GM19328 (cell line): ENCODE measurements at regions not wholly inside any gene's neighbourhood (a gene's known extent, or its start where the extent isn't known, plus 50 kb on each side); places are given as distances from the start of the nearest gene placed in this dataset.

ENCODE experiments used
- ATAC-seq: cut with Tn5 transposase; IDR thresholded peaks from one replicate; pipeline ENCODE4 v1.9.1; 2021; ENCODE audit warnings: mild to moderate bottlenecking, moderate library complexity; ENCODE audit not compliant: unreplicated experiment

DNA sequence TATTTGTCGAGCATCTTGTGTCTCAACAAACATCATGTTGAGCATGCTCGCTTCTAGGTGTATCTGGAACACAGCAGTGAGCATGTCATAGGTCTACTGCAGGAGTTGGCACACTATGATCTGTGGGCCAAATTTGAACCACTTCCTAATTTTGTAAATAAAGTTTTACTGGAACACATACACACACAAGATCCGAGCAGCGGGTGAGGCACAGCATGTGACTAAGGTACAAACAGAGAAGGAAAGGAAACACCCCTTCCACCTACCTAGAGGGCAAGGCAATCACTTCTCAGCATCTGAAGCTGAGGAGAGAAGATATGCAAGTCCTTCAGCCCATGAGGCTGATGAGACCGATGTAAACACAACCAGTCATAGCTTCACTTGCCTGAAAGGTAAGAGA lies 200.4 kb downstream of the MED10 start:
- no peak for ATAC-seq

DNA sequence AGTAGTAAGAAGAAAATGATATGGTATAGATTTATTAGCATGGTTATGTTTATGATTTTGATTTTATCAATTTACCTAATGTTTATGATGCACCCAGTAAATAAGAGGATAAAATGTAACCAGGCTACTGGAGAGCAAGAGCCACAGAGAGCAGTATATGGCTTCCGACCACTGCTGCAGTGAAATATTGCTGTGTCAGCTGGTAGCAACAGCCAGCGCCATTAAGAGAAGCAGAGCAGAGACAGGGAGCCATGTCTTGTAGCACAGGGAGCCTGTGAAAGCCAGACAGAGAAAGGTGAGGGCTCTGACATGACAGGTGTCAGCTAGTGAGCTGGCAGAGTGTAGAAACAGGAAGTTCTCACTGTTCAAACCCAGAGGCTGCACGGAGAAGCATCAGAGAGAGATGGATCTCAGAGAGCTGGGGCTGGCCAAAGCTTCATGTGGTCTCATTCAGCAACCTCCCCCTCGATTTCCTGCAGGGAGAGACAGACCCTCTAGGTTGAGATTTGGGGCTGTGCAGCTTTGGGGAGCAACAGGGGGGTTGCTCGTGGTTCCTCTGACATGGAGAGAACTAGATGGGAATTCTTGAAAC lies 202.1 kb downstream of the MED10 start:
- ATAC-seq: no peak

DNA sequence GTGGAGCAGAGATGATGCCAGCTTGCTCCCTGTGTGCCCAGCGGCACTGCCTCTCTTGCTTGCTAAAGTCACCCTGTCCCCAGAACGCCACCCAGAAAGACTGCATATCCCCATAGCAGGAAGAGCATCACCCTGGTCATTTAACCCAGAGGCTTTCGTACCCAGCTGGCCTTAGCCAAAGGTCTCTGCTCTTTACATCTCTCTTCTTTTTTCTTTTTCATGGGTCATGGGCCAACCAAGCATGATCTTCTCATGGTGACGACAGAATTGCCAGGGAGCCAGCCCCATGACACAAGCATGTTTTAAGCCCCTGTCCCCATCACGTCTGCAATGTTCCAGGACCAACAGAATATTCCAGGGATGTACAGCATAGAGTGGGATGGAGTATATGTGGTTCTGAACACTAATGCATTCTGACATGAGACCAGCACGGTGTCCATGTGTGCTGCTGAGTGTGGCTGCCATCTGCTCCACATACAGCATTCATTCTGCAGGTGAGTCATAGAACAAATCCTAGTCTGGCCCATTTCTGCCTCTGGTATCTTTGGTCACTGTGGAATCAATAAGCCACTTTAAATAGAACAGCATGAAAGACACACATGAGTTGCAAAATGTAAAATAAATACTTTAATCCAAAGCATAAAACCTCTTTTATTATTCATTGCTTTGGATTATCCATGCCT lies 203.0 kb downstream of the MED10 start:
- no peak for ATAC-seq

DNA sequence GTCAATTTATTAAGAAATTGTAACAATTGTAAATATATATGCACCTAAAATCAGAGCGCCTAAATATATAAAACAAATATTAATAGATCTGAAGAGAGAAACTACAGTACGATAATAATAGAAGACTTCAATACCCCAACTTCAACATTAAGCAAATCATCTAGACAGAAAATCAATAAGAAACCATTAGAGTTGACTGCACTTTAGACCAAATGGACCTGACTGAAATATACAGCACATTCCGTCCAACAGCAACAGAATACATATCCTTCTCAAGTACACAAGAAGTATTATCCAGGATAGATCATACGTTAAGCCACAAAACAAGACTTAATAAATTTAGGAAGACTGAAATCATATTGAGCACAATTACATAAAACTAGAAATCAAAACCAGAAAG lies 208.7 kb downstream of the MED10 start:
- ATAC-seq: no peak

DNA sequence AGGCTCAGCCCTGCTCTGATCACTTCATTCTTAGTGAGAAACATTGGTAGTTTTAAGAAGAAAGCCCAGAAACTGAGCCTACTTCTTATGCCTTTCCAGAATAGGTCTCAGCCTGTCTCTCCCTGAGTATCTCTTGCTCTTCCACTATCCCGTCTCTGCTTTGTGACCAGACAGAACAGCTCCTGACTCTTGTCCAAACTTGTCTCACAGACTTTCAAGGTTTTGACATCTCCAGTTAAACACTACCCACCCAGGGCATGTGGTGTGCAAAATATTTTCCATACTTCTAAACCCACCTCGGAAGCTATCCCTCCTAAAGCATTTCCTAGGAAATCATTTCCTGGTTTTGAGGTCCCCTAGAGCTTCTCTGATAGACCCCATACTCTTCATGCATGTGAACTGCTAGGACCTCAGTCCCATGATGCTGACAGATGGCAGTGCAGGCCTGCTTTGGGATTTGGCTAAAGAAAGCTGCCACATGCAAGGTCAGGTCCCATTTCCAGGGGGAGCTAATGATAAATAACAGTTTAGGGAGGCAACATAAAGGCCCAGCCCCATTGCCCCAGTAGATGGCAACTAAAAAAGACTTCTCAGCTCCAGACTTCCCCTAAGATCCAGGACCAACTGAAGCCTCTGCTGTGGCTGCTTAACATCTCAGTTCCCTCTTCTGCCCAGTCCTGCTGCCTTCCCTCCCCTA lies 211.5 kb downstream of the MED10 start:
- no peak for ATAC-seq

DNA sequence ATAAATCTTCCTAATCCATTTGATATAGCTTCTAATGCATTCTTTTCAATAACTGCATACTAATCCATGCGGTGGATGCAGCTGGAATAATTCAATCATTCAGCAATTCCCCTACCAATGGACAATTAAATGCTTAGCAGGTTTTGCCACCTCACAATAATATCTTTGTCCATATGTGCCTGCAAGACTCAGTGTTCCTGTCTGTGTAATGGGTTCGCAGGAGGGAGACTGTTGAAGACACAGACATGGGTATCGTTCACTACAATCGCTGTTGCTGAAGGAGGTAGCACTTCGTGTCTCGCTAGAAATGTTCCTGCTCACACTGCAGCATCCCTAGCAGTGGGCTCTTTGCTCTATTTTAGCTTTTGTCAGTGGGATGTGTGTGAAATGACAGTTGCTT lies 214.4 kb downstream of the MED10 start:
- no peak for ATAC-seq

DNA sequence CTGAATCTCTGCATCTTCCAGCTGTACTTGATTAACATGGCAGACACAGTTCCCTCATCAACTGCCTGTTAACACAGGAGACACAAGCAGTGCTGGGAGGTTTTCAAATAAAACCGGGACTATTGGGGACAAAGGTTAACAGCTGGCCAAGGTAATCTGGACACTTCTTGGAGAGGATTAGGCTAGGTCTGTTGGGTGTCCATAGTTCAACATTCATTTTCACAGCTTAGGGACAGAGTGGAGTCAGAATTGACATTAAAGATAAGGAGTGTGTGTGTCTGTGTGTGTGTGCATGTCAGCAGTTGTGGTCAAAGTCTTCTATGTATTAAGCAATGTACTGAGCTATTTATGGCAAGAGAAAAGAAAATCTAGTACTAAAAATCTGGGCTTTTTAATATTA lies 216.2 kb downstream of the MED10 start:
- no peak for ATAC-seq

DNA sequence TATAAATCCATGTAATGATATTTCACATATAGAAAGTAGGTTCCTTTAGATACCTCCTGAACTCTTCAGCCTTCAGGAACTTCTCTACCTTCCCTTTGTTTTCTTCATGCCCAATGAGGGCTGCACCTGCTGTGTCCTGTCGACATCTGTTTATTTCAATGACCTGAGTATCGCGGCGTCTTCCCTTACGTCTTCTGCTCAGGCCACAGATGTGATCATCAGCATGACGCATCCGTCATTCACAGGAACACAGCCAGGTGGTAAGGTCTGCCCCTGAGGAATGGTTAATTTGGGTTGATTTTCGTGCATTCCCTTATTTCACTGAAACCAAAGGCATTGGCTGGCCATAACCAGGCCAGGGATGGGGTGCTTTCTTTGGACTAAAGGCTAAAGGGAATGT lies 217.1 kb downstream of the MED10 start:
- no peak for ATAC-seq

DNA sequence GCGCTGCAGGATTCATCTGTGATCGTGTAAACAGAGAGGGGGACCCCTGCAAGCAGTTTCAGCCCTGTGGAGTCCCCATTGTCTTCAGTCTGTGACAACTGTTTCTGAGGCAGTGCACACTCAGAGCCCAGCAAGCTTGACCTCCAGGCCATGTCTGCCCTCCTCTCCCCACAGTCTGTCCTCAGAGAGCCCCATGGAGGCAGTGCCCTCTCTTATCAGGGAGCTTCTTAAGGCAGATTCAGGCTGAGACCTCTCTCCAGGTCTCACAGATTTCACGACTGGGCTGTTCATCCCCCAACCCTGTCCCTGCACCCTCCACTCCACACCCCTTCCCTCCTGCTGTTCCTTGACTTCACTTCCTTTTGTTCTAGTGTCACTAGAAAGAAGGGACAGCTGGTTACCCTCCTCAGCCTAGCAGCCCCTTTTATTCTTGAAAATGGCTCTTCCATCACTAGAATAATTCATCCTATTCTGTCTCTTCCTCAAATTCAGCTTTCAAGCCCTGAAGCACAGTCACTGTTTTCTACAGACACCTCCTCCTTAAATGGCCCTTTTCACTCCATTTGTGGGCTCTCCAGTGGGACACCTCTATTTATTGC lies 218.4 kb downstream of the MED10 start:
- no peak for ATAC-seq

DNA sequence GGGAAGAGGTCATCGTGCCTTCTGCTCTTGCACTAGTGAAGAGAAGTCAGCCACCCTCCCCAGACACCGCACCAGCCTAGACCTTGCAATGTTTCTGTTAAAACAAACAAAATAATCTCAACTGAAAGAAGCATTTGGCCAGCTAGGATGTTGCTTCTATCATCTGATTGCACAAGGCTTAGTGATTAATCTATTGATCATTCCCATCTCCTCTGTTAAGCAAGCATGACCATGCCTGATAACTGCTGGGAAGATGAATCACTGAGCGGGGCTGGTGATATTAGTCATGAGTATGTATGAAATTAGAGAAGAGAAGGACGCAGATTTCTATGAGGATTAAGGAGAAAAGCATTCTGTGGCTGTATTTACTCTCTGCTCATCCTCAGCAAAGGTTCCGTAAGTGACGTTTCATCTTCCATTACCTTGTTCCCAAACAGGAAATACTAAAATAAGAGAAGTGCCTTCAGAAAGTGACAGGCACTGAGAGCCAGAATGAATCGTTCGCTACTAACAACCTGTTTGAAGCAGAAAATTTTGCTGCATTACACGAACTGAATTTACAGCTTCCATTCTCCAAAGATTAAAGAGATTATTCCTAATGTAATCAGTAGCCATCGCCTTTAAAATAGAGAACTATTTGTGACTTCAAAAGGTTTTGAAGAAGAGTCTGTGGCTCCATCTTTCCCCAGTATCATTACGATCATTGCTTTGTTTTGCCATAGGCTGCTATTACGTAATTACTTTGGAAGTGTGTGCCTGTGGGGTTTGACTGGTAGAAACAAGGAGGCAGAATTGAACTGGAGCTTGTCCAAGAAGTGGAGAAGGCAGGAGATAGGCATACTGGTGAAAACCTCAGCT lies 219.1 kb downstream of the MED10 start:
- ATAC-seq: no peak

DNA sequence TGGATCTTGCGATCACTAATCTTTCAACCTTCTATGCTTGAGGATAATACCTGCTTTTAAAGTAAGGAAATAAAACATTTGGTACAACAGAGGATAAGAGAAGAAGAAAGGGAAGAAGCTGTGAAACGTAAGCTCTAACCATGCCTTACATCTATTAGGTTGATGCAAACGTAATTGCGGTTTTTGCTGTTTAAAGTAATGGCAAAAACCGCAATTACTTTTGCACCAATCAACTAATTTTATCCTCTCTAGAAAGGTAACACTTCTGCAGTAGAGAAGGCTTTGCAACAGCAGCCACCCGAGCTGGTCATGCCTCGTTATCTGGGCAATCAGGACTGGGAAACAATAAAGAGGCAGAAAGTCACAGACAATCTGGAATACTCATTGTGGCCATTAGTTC lies 224.1 kb downstream of the MED10 start:
- no peak for ATAC-seq

DNA sequence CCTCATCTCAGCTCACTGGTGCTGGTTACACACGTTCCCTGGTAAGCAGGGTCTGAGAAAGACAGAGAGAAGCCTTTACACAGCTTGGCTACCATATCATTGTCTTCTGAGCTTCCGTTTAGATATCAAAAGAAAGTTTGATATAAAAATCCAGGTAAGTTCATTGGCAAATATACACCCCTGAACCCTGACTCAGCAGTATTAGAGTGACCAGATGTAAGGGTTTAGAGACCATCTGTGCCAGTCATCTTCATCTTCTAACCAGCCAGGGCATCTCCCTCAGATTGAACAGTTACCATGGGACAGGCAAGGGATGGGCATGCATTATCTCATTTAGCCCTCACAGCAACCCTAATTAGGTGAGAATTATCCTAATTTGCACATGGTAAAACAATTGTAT lies 232.1 kb downstream of the MED10 start:
- no peak for ATAC-seq

DNA sequence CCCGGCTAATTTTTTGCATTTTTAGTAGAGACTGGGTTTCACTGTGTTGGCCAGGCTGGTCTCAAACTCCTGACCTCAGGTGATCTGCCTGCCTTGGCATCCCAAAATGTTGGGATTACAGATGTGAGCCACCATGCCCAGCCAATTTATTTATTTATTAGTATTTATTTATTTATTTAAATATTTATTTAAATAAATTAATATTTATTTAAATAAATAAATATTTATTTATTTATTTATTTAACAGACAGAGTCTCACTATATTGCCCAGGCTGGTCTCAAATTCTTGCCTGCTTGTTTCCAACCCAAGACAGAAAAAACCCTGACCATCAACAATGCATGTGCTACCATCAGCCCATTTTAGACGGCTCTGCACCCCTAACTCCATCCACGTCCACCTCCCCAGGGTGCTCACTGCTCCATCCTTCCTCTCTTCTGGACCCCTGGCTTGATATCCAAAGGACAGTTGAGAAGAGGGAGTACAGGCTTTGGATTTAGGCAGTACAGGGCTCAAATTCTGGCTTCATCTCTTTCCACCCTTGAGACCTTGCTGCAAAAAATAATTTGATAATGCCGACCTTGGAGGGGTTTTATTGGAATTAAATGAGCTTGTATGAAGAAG lies 232.6 kb downstream of the MED10 start:
- no peak for ATAC-seq

DNA sequence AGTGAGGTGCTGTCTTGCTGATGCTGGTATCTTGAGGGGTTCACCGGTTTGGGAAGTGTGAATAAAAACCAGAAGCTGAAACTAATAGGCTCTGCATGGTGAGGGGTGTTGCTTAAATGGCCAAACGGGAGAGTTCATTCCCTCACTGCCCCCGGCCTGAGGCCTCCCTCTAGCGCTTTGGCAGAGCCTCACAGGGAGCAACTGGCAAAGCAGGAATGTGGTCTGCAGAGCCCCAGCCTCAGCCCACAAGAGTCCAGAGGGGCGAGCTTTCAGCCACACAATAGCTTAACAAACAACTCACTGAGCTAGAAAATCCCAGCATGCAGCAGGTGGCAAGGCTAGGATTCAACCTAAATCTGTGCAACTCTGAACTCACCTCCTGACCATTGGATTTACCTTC lies 234.8 kb downstream of the MED10 start:
- ATAC-seq: no peak

DNA sequence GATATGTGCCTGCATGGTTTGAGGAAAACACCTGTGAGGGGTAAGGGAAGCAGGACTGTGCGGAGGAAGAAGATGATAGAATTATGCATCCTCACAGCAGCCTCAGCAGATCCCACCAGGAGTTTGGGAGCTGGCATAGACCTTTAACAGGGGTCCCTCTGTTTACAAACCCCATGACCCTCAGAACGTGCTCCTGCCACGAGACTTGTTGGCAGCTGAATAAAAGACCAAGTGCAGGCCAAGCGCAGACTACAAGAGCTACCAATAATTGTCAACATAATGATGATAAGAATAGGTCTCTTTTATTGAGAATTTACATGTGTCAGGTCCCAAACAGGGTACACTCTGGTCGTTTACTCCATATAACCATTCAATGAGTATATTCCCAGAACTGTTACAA lies 236.0 kb downstream of the MED10 start:
- ATAC-seq: no peak

DNA sequence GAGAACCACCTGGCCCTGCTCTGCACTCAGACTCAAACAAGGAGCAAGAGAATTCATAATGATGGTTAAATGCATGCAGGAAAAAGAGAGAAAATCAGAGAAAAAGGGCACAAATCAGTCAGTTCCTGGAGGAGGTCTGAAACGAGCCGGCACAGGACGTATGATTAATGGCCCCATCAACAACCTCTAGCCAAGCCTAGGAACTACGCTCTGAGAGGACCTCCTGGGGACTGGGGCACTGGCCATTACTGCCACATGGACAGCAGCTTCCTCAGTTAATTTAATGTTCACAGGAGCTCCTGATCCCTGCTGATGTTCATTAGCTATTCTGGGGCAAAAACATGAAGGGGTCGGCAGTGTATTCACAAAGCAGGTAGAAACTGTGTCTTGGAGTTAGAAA lies 238.1 kb downstream of the MED10 start:
- no peak for ATAC-seq

DNA sequence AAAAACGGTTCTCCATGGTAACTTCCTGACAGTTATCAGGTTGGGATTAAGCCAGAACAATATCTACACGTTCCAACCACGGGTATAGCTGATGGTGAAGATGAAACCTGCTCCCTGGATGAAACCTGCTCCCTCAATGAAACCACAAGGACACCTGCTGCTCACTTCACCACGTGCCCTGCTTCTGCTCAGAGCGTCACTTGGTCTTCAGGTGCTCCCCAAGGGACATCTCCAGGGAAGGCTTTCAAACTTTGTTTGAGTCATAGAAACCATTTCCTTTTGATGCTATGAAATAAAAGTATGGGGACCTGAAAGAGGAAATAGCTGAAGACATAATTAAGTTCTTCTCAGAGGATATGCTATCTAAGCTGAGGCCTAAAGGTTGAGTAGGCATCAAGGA lies 242.4 kb downstream of the MED10 start:
- no peak for ATAC-seq

DNA sequence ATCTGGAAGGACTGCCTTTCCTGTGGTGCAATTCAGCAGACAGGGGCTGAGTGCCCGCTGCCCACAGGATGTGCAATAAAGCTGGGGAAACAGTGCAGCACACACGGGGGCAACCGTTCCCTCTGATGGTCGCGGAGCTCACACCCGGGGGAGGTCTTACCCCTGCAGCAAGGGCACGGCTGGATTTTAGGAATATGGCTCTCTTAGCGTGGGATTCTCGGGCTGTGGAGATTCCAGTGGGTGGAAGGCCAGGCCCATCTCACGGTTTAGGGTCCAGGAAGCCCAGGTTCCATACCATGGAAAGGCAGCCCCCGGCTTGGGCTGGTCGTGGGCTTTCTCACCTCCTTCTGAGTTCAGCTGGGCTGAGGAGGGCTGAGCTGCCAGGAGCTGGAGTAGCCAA lies 244.1 kb downstream of the MED10 start:
- no peak for ATAC-seq

DNA sequence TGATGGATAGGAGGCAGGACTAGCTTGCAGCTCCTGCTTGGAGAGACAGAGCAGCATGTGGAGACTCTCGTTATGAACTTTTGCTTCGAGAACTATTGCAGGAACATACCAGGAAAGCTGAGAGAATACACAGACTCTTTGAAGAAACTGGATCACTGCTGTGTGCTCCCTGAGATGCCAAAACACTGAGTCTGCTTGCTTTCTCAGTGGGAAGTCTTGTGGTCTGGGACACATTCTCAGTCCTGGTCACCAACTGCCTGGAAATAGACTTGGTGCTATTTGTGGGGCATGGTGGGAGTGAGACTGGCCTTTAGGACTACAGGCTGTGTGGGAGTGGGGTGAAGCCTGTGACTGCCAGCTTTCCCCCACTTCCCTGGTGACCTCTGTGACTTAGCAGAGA lies 252.6 kb downstream of the MED10 start:
- ATAC-seq: no peak

DNA sequence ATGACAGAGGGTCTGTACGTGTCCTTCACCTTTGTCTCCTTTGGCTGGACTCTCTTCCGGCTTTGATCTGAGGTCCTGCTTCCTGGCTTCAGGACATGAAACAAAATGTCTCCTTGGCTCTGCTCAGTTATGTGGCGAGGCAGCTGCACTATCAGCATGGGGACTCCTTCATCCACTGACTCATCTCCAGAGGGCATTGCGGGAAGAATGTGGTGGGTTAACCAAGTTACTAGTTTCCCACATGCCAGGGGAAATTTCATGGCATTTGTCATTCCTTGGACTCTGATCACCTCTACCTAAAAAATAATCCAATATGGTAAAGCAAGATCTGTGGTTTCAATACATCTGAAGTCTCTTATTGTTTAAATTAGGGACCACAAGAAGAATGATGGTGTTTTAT lies 259.7 kb downstream of the MED10 start:
- ATAC-seq: no peak

DNA sequence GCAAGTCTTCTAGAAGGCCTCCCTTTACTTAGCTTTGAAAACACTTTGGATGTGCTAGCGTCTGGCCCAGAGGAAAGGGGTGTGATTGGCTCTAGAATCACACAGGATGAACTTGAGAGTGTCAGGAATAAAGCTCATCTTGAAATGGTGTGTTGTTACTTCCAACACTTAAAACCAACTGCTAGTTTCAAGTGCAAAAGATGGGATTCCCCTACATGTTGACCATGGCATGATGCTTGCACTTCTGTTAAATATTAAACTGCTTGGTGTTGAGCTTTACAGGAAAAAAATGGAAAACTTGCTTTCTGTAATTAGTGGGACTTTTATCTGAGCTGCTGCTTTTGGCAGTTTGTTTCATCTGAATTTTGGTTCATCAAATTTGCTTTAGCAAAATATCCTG lies 261.1 kb downstream of the MED10 start:
- no peak for ATAC-seq
